ENCODE measurements at regions not wholly inside any gene's neighbourhood (a gene's known extent, or its start where the extent isn't known, plus 50 kb on each side); places are given as distances from the start of the nearest gene placed in this dataset.

GRCh38 chr5:103703617-103704016 is 141.0 kb upstream of the NUDT12 start:
- no peak overlapping the region for H3K4me3 ChIP-seq (ENCODE audit: low read depth in 2 of 2, low read length in 1 of 2)
- H3K9me3 ChIP-seq, result no peaks in the 10 kb centered on the region
- no peaks in the 10 kb centered on the region for H4K20me1 ChIP-seq (ENCODE audit: insufficient read depth)
- POLR2A ChIA-PET, result no interaction called here
- H3F3A ChIP-seq (replicated peaks; ENCODE audit: insufficient read depth), result no peaks in the 10 kb centered on the region
- peak overlapping the region in 1 of 2 experiments; percentile 79; a peak in 2 of 4 replicates for H3K27ac ChIP-seq (ENCODE audit: low read depth in 2 of 2, low read length in 1 of 2)
- CTCF ChIA-PET, result no interaction called here
- 0 out of 2 replicates have a peak overlapping the region, but pooled peaks have one; percentile 41 for H2AFZ ChIP-seq (ENCODE audit: low read depth)
- WGBS (ENCODE audit: low lambda C conversion rate), result 14% methylated on average over 3 of the region's 3 CpGs
- H3K79me2 ChIP-seq (ENCODE audit: insufficient read depth), result no peaks in the 10 kb centered on the region
- H3K9ac ChIP-seq, result no peak overlapping the region
- no peaks in the 10 kb centered on the region for H3K36me3 ChIP-seq (replicated peaks in 1 of 2; ENCODE audit: control insufficient read depth in 1 of 2, insufficient read depth in 2 of 2, low read length in 1 of 2)
- no peaks in the 10 kb centered on the region for H3K27me3 ChIP-seq (ENCODE audit: insufficient read depth)
- peak; percentile 35 for DNase-seq
- no peak overlapping the region for H3K4me2 ChIP-seq
- H3K9me2 ChIP-seq, result no peaks in the 10 kb centered on the region
- peaks cover 0 to 3% of the 10 kb centered on the region in 2 experiments; a peak in 2 of 4 replicates for H3K4me1 ChIP-seq (ENCODE audit: control insufficient read depth in 1 of 2, insufficient read depth in 2 of 2, low read depth in 1 of 2, low read length in 1 of 2)
- TF ChIP-seq RFX5 (IDR thresholded peaks at IDR 0.05; ENCODE audit: low read length) (no peak), IRF3 (IDR thresholded peaks at IDR 0.05; ENCODE audit: low read depth, low read length) (no peak), MEF2A (IDR thresholded peaks at IDR 0.05; ENCODE audit: borderline replicate concordance, low read depth) (no peak), FOXM1 (IDR thresholded peaks at IDR 0.05; ENCODE audit: low read depth) (no peak), PBX3 (IDR thresholded peaks at IDR 0.05) (peak; percentile 46; the same call in 1 of the 2 replicates), YY1 (IDR thresholded peaks at IDR 0.05; ENCODE audit: low read depth) (no peak), SMC3 (IDR thresholded peaks at IDR 0.05; ENCODE audit: low read depth, low read length) (no peak), NFIC (IDR thresholded peaks at IDR 0.05; ENCODE audit: borderline replicate concordance) (no peak), GABPA (IDR thresholded peaks at IDR 0.05; ENCODE audit: low read depth) (no peak), ELF1 (IDR thresholded peaks at IDR 0.05) (no peak), RAD21 (IDR thresholded peaks at IDR 0.05; ENCODE audit: low read length) (no peak), NRF1 (IDR thresholded peaks at IDR 0.05; ENCODE audit: low read depth, low read length) (no peak), TCF12 (IDR thresholded peaks at IDR 0.05) (peak; percentile 38; the same call in 1 of the 2 replicates), MXI1 (IDR thresholded peaks at IDR 0.05; ENCODE audit: low read depth, low read length) (no peak), REST (IDR thresholded peaks at IDR 0.05; ENCODE audit: low read depth, low read length) (no peak), RCOR1 (IDR thresholded peaks at IDR 0.05; ENCODE audit: low read length) (0 out of 2 replicates have a peak, but pooled peaks have one; percentile 40), TEAD4 (IDR thresholded peaks at IDR 0.05; ENCODE audit: borderline replicate concordance, insufficient read depth) (0 out of 2 replicates have a peak, but pooled peaks have one; percentile 14), EZH2phosphoT487 (IDR thresholded peaks at IDR 0.05; ENCODE audit: borderline replicate concordance, low read depth) (no peak), CTCF (IDR thresholded peaks at IDR 0.05) (no peak), USF2 (IDR thresholded peaks at IDR 0.05; ENCODE audit: borderline replicate concordance, low read depth, low read length) (no peak), USF1 (IDR thresholded peaks at IDR 0.05; ENCODE audit: borderline replicate concordance, low read depth) (no peak), RXRA (IDR thresholded peaks at IDR 0.05; ENCODE audit: borderline replicate concordance, low read depth) (no peak), GATA2 (CRISPR knock-in tag; IDR thresholded peaks at IDR 0.05) (no peak), FOXJ3 (CRISPR knock-in tag; IDR thresholded peaks at IDR 0.05) (peak; percentile 33; the same call in 1 of the 2 replicates), CHD2 (IDR thresholded peaks at IDR 0.05; ENCODE audit: low read length, partially characterized antibody) (no peak), MAX (IDR thresholded peaks at IDR 0.05; ENCODE audit: low read depth) (no peak)
